ENCODE measurements at regions not wholly inside any gene's neighbourhood (a gene's known extent, or its start where the extent isn't known, plus 50 kb on each side); places are given as distances from the start of the nearest gene placed in this dataset.

DNA sequence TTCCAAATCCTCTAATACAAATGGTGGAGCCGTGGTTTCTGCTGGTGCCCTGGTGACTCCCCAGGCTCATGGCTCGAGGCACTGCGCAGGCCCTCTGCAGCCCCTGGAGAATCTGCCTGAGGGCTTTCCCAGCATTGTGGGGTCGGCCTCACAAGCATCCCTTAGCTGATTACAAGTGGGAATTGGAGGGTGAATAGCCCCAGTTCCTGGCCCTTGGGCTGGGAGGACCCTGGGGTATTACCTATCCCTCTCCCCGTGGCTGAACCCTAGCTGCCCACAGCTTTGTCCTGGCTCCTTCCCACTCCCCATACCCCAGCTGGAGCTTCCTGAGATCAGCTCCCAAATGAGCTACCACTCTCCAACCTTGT, 212.2 kb upstream of the CST7 start:
- H3K9me2 ChIP-seq (replicated peaks; ENCODE audit: insufficient read depth, low read length), result no peaks in the 10 kb centered on the region
- no peaks in the 10 kb centered on the region for H3K9me3 ChIP-seq (replicated peaks; ENCODE audit: insufficient read depth, low read length)
- no peak overlapping the region for H3K9ac ChIP-seq (ENCODE audit: low read length)
- no peak overlapping the region for H3K4me2 ChIP-seq (ENCODE audit: low read depth, low read length)
- H4K20me1 ChIP-seq (ENCODE audit: insufficient read depth, low read length), result no peaks in the 10 kb centered on the region
- H3K36me3 ChIP-seq (replicated peaks; ENCODE audit: insufficient read depth, low read length), result no peaks in the 10 kb centered on the region
- DNase-seq, result no peak
- peaks cover 8% of the 10 kb centered on the region; the same call in 1 of the 2 replicates for H3K27me3 ChIP-seq (replicated peaks; ENCODE audit: insufficient read depth, low read length)
- no peaks in the 10 kb centered on the region for H3K4me1 ChIP-seq (ENCODE audit: low read length)
- H3F3A ChIP-seq (ENCODE audit: insufficient read depth, low read length), result no peaks in the 10 kb centered on the region
- no peak for TF ChIP-seq EZH2phosphoT487 (IDR thresholded peaks at IDR 0.05; ENCODE audit: low read length)
- TF ChIP-seq, protein P1, sequence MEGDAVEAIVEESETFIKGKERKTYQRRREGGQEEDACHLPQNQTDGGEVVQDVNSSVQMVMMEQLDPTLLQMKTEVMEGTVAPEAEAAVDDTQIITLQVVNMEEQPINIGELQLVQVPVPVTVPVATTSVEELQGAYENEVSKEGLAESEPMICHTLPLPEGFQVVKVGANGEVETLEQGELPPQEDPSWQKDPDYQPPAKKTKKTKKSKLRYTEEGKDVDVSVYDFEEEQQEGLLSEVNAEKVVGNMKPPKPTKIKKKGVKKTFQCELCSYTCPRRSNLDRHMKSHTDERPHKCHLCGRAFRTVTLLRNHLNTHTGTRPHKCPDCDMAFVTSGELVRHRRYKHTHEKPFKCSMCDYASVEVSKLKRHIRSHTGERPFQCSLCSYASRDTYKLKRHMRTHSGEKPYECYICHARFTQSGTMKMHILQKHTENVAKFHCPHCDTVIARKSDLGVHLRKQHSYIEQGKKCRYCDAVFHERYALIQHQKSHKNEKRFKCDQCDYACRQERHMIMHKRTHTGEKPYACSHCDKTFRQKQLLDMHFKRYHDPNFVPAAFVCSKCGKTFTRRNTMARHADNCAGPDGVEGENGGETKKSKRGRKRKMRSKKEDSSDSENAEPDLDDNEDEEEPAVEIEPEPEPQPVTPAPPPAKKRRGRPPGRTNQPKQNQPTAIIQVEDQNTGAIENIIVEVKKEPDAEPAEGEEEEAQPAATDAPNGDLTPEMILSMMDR (IDR thresholded peaks at IDR 0.05; ENCODE audit: low read length), result no peak
- no peak for TF ChIP-seq EZH2 (optimal IDR thresholded peaks at IDR 0.05; ENCODE audit: low read depth, low read length)
- no peak overlapping the region for H3K27ac ChIP-seq (ENCODE audit: low read length)
- H3K4me3 ChIP-seq (ENCODE audit: low read length), result no peak overlapping the region
- H2AFZ ChIP-seq (ENCODE audit: low read length), result no peak overlapping the region
- no peaks in the 10 kb centered on the region for H3K79me2 ChIP-seq (ENCODE audit: low read length)

DNA sequence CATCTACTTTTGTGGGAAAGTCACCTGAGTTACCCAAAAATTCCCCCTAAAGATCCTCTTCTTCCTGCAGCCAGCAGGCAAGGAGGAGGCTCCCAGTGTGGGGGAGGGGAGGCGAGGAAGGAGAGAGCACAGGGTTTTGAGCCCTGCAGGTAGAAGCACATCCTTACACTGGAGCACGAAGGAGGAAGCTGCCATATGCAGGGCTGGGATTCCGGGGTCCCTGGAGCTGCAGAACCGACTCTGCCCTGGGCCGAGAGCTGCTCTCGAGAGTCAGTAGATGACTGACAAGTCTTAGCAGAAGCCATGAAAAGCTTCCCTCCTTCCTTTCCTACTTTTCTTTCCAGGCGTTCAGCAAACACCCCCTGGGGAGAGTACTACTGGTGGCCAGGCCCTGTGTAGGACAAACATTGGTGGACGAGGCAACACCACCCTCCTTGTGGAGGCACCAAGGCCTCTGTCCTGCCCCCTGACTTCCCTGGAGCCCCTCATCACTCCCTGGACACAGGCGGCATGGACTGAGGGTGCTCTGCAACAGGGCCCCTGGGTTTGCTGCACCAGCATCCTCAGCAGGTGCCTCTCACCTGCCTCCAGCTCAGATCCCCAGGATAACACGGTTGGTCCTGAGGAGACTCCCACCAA, 211.7 kb upstream of the CST7 start:
- Histone ChIP-seq H3K9ac (ENCODE audit: low read length) (no peak overlapping the region), H3K79me2 (ENCODE audit: low read length) (no peaks in the 10 kb centered on the region), H3K27me3 (replicated peaks; ENCODE audit: insufficient read depth, low read length) (peaks cover 8% of the 10 kb centered on the region; the same call in 1 of the 2 replicates), H3K27ac (ENCODE audit: low read length) (no peak overlapping the region), H4K20me1 (ENCODE audit: insufficient read depth, low read length) (no peaks in the 10 kb centered on the region), H3K36me3 (replicated peaks; ENCODE audit: insufficient read depth, low read length) (no peaks in the 10 kb centered on the region), H3K4me2 (ENCODE audit: low read depth, low read length) (no peak overlapping the region), H3F3A (ENCODE audit: insufficient read depth, low read length) (no peaks in the 10 kb centered on the region), H2AFZ (ENCODE audit: low read length) (no peak overlapping the region), H3K4me1 (ENCODE audit: low read length) (no peaks in the 10 kb centered on the region), H3K4me3 (ENCODE audit: low read length) (no peak overlapping the region), H3K9me2 (replicated peaks; ENCODE audit: insufficient read depth, low read length) (no peaks in the 10 kb centered on the region), H3K9me3 (replicated peaks; ENCODE audit: insufficient read depth, low read length) (no peaks in the 10 kb centered on the region)
- TF ChIP-seq EZH2phosphoT487 (IDR thresholded peaks at IDR 0.05; ENCODE audit: low read length) (no peak), EZH2 (optimal IDR thresholded peaks at IDR 0.05; ENCODE audit: low read depth, low read length) (no peak)
- TF ChIP-seq, protein P1 (IDR thresholded peaks at IDR 0.05; ENCODE audit: low read length), result no peak
- DNase-seq, result no peak

DNA sequence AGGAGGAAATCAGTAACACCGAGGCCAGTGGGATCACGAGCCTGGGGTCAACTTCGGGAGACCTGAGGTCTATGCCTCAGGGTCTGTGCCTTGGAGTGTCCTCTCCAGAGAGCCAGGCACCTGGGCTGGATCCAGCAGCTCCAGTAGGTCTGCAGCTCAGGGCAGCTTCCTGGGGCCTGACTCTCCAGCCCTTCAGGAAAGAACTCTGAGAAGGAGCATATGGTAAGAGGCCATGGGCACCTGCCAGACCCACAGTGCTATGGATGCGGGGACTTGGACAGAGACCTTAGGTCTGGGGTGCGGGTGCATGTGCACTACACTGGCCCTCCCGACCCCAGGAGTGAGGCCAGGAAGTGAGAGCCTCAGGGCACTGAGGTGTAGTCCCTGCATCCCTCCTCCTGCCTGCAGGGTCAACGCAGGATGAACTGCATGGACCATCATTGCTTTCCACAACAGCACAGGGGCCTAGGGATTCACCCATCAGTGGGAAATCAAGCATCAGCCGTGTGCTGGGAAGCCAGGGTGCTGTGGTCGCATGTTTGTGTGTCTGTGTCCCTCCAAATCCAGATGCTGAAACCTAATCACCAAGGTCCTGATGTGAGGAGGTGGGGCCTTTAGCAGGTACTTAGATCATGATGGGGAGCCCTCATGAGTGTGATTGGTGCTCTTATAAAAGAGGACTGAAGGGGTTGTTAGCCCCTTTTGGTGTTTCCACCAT, 210.9 kb upstream of the CST7 start:
- Histone ChIP-seq H2AFZ (ENCODE audit: low read length) (no peak overlapping the region), H3K4me1 (ENCODE audit: low read length) (no peaks in the 10 kb centered on the region), H3K36me3 (replicated peaks; ENCODE audit: insufficient read depth, low read length) (no peaks in the 10 kb centered on the region), H3F3A (ENCODE audit: insufficient read depth, low read length) (no peaks in the 10 kb centered on the region), H3K9me3 (replicated peaks; ENCODE audit: insufficient read depth, low read length) (no peaks in the 10 kb centered on the region), H3K27me3 (replicated peaks; ENCODE audit: insufficient read depth, low read length) (peaks cover 8% of the 10 kb centered on the region; the same call in 1 of the 2 replicates), H3K4me2 (ENCODE audit: low read depth, low read length) (no peak overlapping the region), H3K9me2 (replicated peaks; ENCODE audit: insufficient read depth, low read length) (no peaks in the 10 kb centered on the region), H3K27ac (ENCODE audit: low read length) (no peak overlapping the region), H3K9ac (ENCODE audit: low read length) (no peak overlapping the region), H3K4me3 (ENCODE audit: low read length) (no peak overlapping the region), H3K79me2 (ENCODE audit: low read length) (no peaks in the 10 kb centered on the region), H4K20me1 (ENCODE audit: insufficient read depth, low read length) (no peaks in the 10 kb centered on the region)
- DNase-seq, result no peak
- TF ChIP-seq EZH2phosphoT487 (IDR thresholded peaks at IDR 0.05; ENCODE audit: low read length) (no peak), EZH2 (optimal IDR thresholded peaks at IDR 0.05; ENCODE audit: low read depth, low read length) (no peak)
- TF ChIP-seq, protein P1 (IDR thresholded peaks at IDR 0.05; ENCODE audit: low read length), result no peak
